K562 (cell line): ENCODE measurements at regions not wholly inside any gene's neighbourhood (a gene's known extent, or its start where the extent isn't known, plus 50 kb on each side); places are given as distances from the start of the nearest gene placed in this dataset.

Experiments used
- ATAC-seq: fragments of 200-7000 bp; cut with Tn5 transposase; 3 replicates; pipeline ENCODE4 v1.9.1; 2020; ENCODE audit warnings: moderate library complexity
- BruUV-seq: library from RNA; stranded (reverse); fragments of 400-500 nt; replicated peaks from 2 replicates; lab custom pipeline; 2021; lab: Mats Ljungman, UMichigan
- CTCF ChIA-PET: fragments of 300-600 bp; formaldehyde crosslinking; extraction: SDS; loops from one replicate; lab custom pipeline; 2021; ENCODE audit warnings: low intra/inter-chr PET ratio; lab: Yijun Ruan, JAX
- POLR2A ChIA-PET: fragments of 300-600, 350-650 bp; sonication (Branson Sonifier 250); formaldehyde crosslinking; extraction: SDS; loops from one replicate; lab custom pipeline; 2021; ENCODE audit warnings: antibody characterized with exemption, inconsistent platforms; lab: Yijun Ruan, JAX
- DNase-seq, 4 experiments: peaks; one replicate each; pipeline versions ENCODE4 v3.0.0 to v3.0.0-alpha.2; 2011 to 2018; ENCODE audit warnings: low spot score in 3 of 4, mixed read lengths in 3 of 4; ENCODE audit errors: extremely low read depth in 1 of 4
- FAIRE-seq: peaks from 2 replicates; lab custom pipeline; 2011; peaks lifted over from hg19 to GRCh38; lab: Jason Lieb, UNC
- H2AFZ ChIP-seq: 2 replicates; pipeline ENCODE4 v1.6.0; 2011; ENCODE audit warnings: low read depth, low read length, control low read depth, inconsistent platforms
- H3K27ac ChIP-seq: fragments of 200-600 bp; 3 replicates; pipeline ENCODE4 v1.8.0; 2011; ENCODE audit warnings: low read depth, mild to moderate bottlenecking, control low read depth, inconsistent platforms, low read length, moderate library complexity, mixed read lengths; ENCODE audit errors: extremely low read depth
- H3K27me3 ChIP-seq, 2 experiments: fragments of 300-600 bp in 1 of 2; 2 replicates in 1 of 2; 3 replicates in 1 of 2; pipeline versions ENCODE4 v1.6.0 to v1.8.0; 2011; ENCODE audit warnings: inconsistent platforms in 2 of 2, low read length in 2 of 2, mild to moderate bottlenecking in 1 of 2, mixed read lengths in 1 of 2, moderate library complexity in 1 of 2; ENCODE audit not compliant: control insufficient read depth in 2 of 2, insufficient read depth in 2 of 2
- H3K36me3 ChIP-seq: fragments of 300-600 bp; 3 replicates; pipeline ENCODE4 v1.8.0; 2011; ENCODE audit warnings: mild to moderate bottlenecking, low read length, inconsistent platforms; ENCODE audit not compliant: control insufficient read depth, insufficient read depth
- H3K4me1 ChIP-seq, 2 experiments: fragments of 200-600 bp in 1 of 2; replicated peaks in 1 of 2; 2 replicates in 1 of 2; 3 replicates in 1 of 2; pipeline versions ENCODE4 v1.5.1 to v1.8.0; 2011; ENCODE audit warnings: inconsistent platforms in 2 of 2, low read length in 2 of 2, mild to moderate bottlenecking in 1 of 2, mixed read lengths in 1 of 2, moderate library complexity in 1 of 2; ENCODE audit not compliant: control insufficient read depth in 2 of 2, insufficient read depth in 2 of 2
- H3K4me2 ChIP-seq: 2 replicates; pipeline ENCODE4 v1.6.1; 2011; ENCODE audit warnings: low read length, control low read depth, inconsistent platforms, mixed read lengths; ENCODE audit not compliant: insufficient read depth
- H3K4me3 ChIP-seq: fragments of 200-600 bp; sonication (generic), shearing (Covaris generic); 2 replicates; pipeline ENCODE4 v1.5.1; 2016; ENCODE audit warnings: control low read depth, inconsistent platforms
- H3K79me2 ChIP-seq: fragments of 200-600 bp; 3 replicates; pipeline ENCODE4 v1.8.0; 2011; ENCODE audit warnings: low read length, inconsistent platforms; ENCODE audit not compliant: control insufficient read depth, insufficient read depth
- H3K9ac ChIP-seq, 2 experiments: 2 replicates each; pipeline versions ENCODE4 v1.6.0 to v1.6.1; 2011; ENCODE audit warnings: low read depth in 2 of 2, low read length in 2 of 2, control low read depth in 1 of 2, inconsistent platforms in 1 of 2, mild to moderate bottlenecking in 1 of 2, mixed read lengths in 1 of 2; ENCODE audit not compliant: insufficient read depth in 1 of 2
- H3K9me1 ChIP-seq: one replicate; pipeline ENCODE4 v1.6.0; 2011; ENCODE audit warnings: inconsistent platforms, mild to moderate bottlenecking, low read length, moderate library complexity; ENCODE audit not compliant: control insufficient read depth, insufficient read depth
- H3K9me3 ChIP-seq: replicated peaks from 2 replicates; pipeline ENCODE4 v1.5.1; 2011; ENCODE audit warnings: low read depth, low read length, inconsistent platforms; ENCODE audit not compliant: control insufficient read depth, insufficient read depth
- H4K20me1 ChIP-seq: replicated peaks from 2 replicates; pipeline ENCODE4 v1.6.1; 2011; ENCODE audit warnings: low read length, inconsistent platforms, mixed read lengths; ENCODE audit not compliant: control insufficient read depth, insufficient read depth
- HBP1 ChIP-seq: fragments of 450-650 bp; formaldehyde crosslinking; IDR thresholded peaks from 2 replicates; pipeline ENCODE4 v1.4.0; 2022; ENCODE audit warnings: missing genetic modification characterization
- HCFC1 ChIP-seq: IDR thresholded peaks from 2 replicates; pipeline ENCODE4 v1.6.1; 2012; ENCODE audit warnings: low read depth, low read length, improper control_type of control experiment
- HEY1 ChIP-seq: fragments of 250-450 bp; sonication (Bioruptor Pico); IDR thresholded peaks from 2 replicates; pipeline ENCODE4 v1.5.0; 2020; ENCODE audit warnings: mild to moderate bottlenecking, moderate library complexity, borderline replicate concordance
- NUFIP1 ChIP-seq: fragments of 450-650 bp; IDR thresholded peaks from 2 replicates; pipeline ENCODE4 v1.6.1; 2018; ENCODE audit not compliant: partially characterized antibody
- YY1 ChIP-seq, 3 experiments: IDR thresholded peaks; 2 replicates each; pipeline ENCODE4 v1.6.1; 2011; ENCODE audit warnings: low read length in 2 of 3, mild to moderate bottlenecking in 2 of 3, moderate library complexity in 2 of 3, borderline replicate concordance in 1 of 3, control low read depth in 1 of 3, low read depth in 1 of 3; ENCODE audit not compliant: insufficient read depth in 3 of 3, insufficient replicate concordance in 2 of 3, control insufficient read depth in 1 of 3, insufficient read length in 1 of 3; ENCODE audit errors: extremely low read depth in 1 of 3
- WGBS: fragments of 100-300 bp; shearing (Covaris generic); methylation state at CpG from one replicate; pipeline ENCODE4 v1.1.6; 2016; ENCODE audit warnings: low coverage, mixed read lengths; ENCODE audit not compliant: insufficient coverage; ENCODE audit errors: missing lambda C conversion rate; 5-methylcytosine and 5-hydroxymethylcytosine counted together
- in situ Hi-C: fragments of 300-500 bp; cut with MboI; formaldehyde crosslinking; loops from 4 replicates; pipeline ENCODE4 v1.15.0; 2018; ENCODE audit warnings: inconsistent platforms, mixed read lengths
- intact Hi-C: fragments of 100-400 bp; cut with micrococcal nuclease; formaldehyde crosslinking; loops from 2 replicates; pipeline ENCODE4 v1.14.2; 2022
- TF ChIP-seq, protein P1 (sequence below): fragments of 450-650 bp; IDR thresholded peaks from 2 replicates; pipeline ENCODE4 v1.6.1; 2017; ENCODE audit warnings: mild to moderate bottlenecking, moderate library complexity

DNA sequence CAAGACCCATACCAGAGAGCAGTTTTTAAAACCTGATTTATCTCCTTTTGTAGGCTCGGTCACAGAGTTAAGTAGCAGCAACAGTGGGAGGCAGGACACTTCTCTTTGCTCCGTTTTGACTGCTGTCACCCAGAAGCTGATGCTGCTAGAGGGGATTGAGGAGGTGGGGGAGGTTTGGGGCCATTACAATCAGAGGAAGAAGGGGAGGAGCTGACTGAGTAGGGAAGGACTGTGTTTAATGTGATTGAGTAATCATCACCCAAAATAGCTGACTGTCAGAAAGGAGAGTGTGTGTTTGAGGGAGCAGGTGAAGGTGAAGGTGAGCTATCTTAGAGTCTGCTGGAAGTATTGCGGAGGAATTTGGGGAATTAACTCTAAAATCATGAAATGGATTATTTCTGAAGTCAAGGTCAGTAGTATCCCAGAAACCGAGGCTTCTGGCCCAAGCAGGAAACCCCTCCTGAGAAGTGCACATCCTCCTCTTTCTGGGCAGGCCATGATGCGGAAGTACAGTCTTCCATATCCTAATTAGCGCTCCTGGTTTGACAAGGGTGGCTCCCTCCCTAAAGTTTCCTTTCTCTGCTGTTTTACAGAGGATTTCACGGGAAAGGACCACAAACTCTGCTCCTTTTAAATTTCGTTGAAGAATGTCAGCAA lies 214.9 kb downstream of the PLK2 start (continued):
- TF ChIP-seq, protein P1, sequence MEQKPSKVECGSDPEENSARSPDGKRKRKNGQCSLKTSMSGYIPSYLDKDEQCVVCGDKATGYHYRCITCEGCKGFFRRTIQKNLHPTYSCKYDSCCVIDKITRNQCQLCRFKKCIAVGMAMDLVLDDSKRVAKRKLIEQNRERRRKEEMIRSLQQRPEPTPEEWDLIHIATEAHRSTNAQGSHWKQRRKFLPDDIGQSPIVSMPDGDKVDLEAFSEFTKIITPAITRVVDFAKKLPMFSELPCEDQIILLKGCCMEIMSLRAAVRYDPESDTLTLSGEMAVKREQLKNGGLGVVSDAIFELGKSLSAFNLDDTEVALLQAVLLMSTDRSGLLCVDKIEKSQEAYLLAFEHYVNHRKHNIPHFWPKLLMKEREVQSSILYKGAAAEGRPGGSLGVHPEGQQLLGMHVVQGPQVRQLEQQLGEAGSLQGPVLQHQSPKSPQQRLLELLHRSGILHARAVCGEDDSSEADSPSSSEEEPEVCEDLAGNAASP: no peak
- TF ChIP-seq HCFC1 (no peak), NUFIP1 (no peak)
- TF ChIP-seq, all 486 proteins: peak for 0

- FAIRE-seq: no peak
- POLR2A ChIA-PET: no interaction called here
- no peak for DNase-seq
- Histone ChIP-seq H3K9me3 (no peaks in the 10 kb centered on the region), H3K27ac (no peak overlapping the region), H3K9me1 (no peaks in the 10 kb centered on the region), H3K4me3 (no peak overlapping the region), H3K4me2 (no peak overlapping the region), H2AFZ (peak overlapping the region; percentile 3; the same call in 1 of the 2 replicates), H4K20me1 (no peaks in the 10 kb centered on the region), H3K79me2 (no peaks in the 10 kb centered on the region), H3K4me1 (no peaks in the 10 kb centered on the region; a peak in 1 of 5 replicates), H3K36me3 (no peaks in the 10 kb centered on the region), H3K9ac (no peak overlapping the region), H3K27me3 (no peaks in the 10 kb centered on the region)
- CTCF ChIA-PET: no interaction called here
- 11% methylated on average over 3 of the region's 3 CpGs for WGBS
- TF ChIP-seq HEY1: no peak
- TF ChIP-seq YY1 (IDR thresholded peaks at IDR 0.05; ENCODE audit: borderline replicate concordance in 1 of 3, control insufficient read depth in 1 of 3, extremely low read depth in 1 of 3, insufficient read depth in 3 of 3, insufficient read length in 1 of 3, insufficient replicate concordance in 2 of 3, low read depth in 1 of 3, low read length in 2 of 3): no peak
- TF ChIP-seq HBP1: no peak
- ATAC-seq: no peak
- BruUV-seq: no TSS peak
- in situ Hi-C loops (no loop called here), intact Hi-C loops (no loop called here)
These were observed 218.5 kb downstream of the PLK2 start for GRCh38 chr5:58241389-58241788.
